ENCODE measurements at regions not wholly inside any gene's neighbourhood (a gene's known extent, or its start where the extent isn't known, plus 50 kb on each side); places are given as distances from the start of the nearest gene placed in this dataset.
A peak's percentile ranks its signal among the peaks of the same experiment; 100 is the strongest.

DNA sequence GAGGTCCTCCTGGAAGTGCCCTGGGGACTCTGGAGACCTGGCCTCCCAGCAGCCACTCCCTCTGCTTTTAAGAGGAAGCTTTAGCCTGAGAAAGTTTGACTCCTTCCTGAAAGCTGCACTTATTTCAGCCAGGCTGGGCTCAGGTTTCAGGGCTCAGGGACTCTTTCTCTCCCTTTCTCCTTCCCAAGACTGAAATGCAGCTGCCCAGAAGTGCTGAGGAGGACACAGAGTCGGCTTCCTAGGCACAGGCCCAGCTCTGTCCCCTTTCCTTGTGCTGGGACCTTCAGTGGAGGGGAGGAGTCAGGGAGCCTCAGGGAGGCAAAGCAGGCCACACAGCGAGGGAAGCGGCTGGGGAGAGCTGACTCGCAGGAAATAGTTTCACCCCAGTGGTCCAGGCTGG lies 137.3 kb downstream of the NAV1 start:
- peak overlapping the region; percentile 40 for H3K4me2 ChIP-seq (replicated peaks; ENCODE audit: extremely low read depth, low read length, poor library complexity, severe bottlenecking)
- no peak overlapping the region for H3K9ac ChIP-seq (ENCODE audit: insufficient read depth, low read length, poor library complexity, severe bottlenecking)
- peak overlapping the region; percentile 85 for H2AFZ ChIP-seq (ENCODE audit: insufficient read depth, low read depth, low read length, poor library complexity, severe bottlenecking)
- no peak overlapping the region for H3K4me3 ChIP-seq (replicated peaks in 1 of 3; ENCODE audit: low read depth in 2 of 3, low read length in 3 of 3)
- WGBS (ENCODE audit: insufficient coverage) = 0% methylated on average over 1 of the region's 4 CpGs
- H3K27ac Mint-ChIP-seq = peak overlapping the region in 3 of 7 donors; percentile 25 to 32 (median 28)
- TF ChIP-seq, protein P1, sequence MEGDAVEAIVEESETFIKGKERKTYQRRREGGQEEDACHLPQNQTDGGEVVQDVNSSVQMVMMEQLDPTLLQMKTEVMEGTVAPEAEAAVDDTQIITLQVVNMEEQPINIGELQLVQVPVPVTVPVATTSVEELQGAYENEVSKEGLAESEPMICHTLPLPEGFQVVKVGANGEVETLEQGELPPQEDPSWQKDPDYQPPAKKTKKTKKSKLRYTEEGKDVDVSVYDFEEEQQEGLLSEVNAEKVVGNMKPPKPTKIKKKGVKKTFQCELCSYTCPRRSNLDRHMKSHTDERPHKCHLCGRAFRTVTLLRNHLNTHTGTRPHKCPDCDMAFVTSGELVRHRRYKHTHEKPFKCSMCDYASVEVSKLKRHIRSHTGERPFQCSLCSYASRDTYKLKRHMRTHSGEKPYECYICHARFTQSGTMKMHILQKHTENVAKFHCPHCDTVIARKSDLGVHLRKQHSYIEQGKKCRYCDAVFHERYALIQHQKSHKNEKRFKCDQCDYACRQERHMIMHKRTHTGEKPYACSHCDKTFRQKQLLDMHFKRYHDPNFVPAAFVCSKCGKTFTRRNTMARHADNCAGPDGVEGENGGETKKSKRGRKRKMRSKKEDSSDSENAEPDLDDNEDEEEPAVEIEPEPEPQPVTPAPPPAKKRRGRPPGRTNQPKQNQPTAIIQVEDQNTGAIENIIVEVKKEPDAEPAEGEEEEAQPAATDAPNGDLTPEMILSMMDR (IDR thresholded peaks at IDR 0.05) = no peak
- H3K4me1 Mint-ChIP-seq = peaks cover 26% of the 10 kb centered on the region
- peaks cover 3 to 5% (median 4%) of the 10 kb centered on the region in 3 donors for H3K27me3 Mint-ChIP-seq (ENCODE audit: low read depth in 3 of 3)
- H3K79me2 ChIP-seq (ENCODE audit: insufficient read depth, low read length) = no peaks in the 10 kb centered on the region
- H3K9me3 ChIP-seq (replicated peaks in 1 of 2; ENCODE audit: control insufficient read depth in 1 of 2, insufficient read depth in 1 of 2, low read length in 2 of 2) = peaks cover 0 to 3% of the 10 kb centered on the region in 2 donors
- intact Hi-C loops (cut with micrococcal nuclease) = no loop called here
- H3K9me3 Mint-ChIP-seq = peaks cover 3 to 7% (median 3%) of the 10 kb centered on the region in 7 donors
- peaks cover 15 to 20% of the 10 kb centered on the region in 2 donors for H3K4me1 ChIP-seq (ENCODE audit: control insufficient read depth in 1 of 2, insufficient read depth in 2 of 2, low read length in 2 of 2)
- H3K36me3 ChIP-seq (replicated peaks in 1 of 2; ENCODE audit: control insufficient read depth in 1 of 2, insufficient read depth in 2 of 2, low read length in 2 of 2) = no peaks in the 10 kb centered on the region
- H3K4me3 Mint-ChIP-seq = peak overlapping the region in 1 of 2 donors; percentile 42
- peaks cover 0 to 4% of the 10 kb centered on the region in 2 donors for H3K36me3 Mint-ChIP-seq
- DNase-seq = no peak
- H4K20me1 ChIP-seq (ENCODE audit: insufficient read depth, low read length) = no peaks in the 10 kb centered on the region
- no peaks in the 10 kb centered on the region for H3K27me3 ChIP-seq (ENCODE audit: control insufficient read depth in 2 of 2, insufficient read depth in 2 of 2, low read length in 2 of 2)
- peak overlapping the region; percentile 1 to 58 for H3K27ac ChIP-seq (ENCODE audit: low read depth in 1 of 2, low read length in 2 of 2)

DNA sequence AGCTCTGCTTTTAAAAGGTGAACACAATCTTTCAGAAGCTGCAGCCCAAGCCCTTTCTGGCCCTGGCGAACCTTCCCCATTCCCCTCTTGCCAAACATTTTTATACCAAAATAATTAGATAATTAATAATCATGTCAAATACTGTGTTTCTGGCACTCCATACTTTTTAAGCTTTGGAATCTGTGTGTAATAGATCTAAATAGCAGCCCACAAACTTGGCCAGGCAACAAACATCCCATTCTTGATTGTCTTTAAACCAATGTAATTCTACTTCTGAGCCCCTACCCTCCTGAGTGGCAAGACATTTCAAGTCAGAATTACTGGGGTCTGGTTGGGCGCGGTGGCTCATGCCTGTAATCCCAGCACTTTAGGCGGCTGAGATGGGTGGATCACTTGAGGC lies 137.7 kb downstream of the NAV1 start:
- Mint-ChIP-seq H3K9me3 (peaks cover 3 to 7% (median 3%) of the 10 kb centered on the region in 7 donors), H3K27me3 (ENCODE audit: low read depth in 3 of 3) (peaks cover 3 to 5% (median 4%) of the 10 kb centered on the region in 3 donors), H3K27ac (no peak overlapping the region), H3K4me3 (no peak overlapping the region), H3K4me1 (peaks cover 26% of the 10 kb centered on the region), H3K36me3 (peaks cover 0 to 4% of the 10 kb centered on the region in 2 donors)
- TF ChIP-seq, protein P1 (IDR thresholded peaks at IDR 0.05) = no peak
- Histone ChIP-seq H3K4me1 (ENCODE audit: control insufficient read depth in 1 of 2, insufficient read depth in 2 of 2, low read length in 2 of 2) (peaks cover 15 to 20% of the 10 kb centered on the region in 2 donors), H3K9me3 (replicated peaks in 1 of 2; ENCODE audit: control insufficient read depth in 1 of 2, insufficient read depth in 1 of 2, low read length in 2 of 2) (peaks cover 0 to 3% of the 10 kb centered on the region in 2 donors), H3K27ac (ENCODE audit: low read depth in 1 of 2, low read length in 2 of 2) (peak overlapping the region in 1 of 2 donors; percentile 58), H3K79me2 (ENCODE audit: insufficient read depth, low read length) (no peaks in the 10 kb centered on the region), H3K27me3 (ENCODE audit: control insufficient read depth in 2 of 2, insufficient read depth in 2 of 2, low read length in 2 of 2) (no peaks in the 10 kb centered on the region), H2AFZ (ENCODE audit: insufficient read depth, low read depth, low read length, poor library complexity, severe bottlenecking) (peak overlapping the region; percentile 85), H3K9ac (ENCODE audit: insufficient read depth, low read length, poor library complexity, severe bottlenecking) (no peak overlapping the region), H3K4me2 (replicated peaks; ENCODE audit: extremely low read depth, low read length, poor library complexity, severe bottlenecking) (no peak overlapping the region), H3K36me3 (replicated peaks in 1 of 2; ENCODE audit: control insufficient read depth in 1 of 2, insufficient read depth in 2 of 2, low read length in 2 of 2) (no peaks in the 10 kb centered on the region), H4K20me1 (ENCODE audit: insufficient read depth, low read length) (no peaks in the 10 kb centered on the region), H3K4me3 (replicated peaks in 1 of 3; ENCODE audit: low read depth in 2 of 3, low read length in 3 of 3) (no peak overlapping the region)
- no CpG with 5 or more reads among the region's 4 CpGs for WGBS (ENCODE audit: insufficient coverage)
- DNase-seq = no peak
- intact Hi-C loops (cut with micrococcal nuclease) = no loop called here

Data from CD14-positive monocyte (primary cell).